GM21515 (cell line): ENCODE measurements at regions not wholly inside any gene's neighbourhood (a gene's known extent, or its start where the extent isn't known, plus 50 kb on each side); places are given as distances from the start of the nearest gene placed in this dataset.

Source experiments
- ATAC-seq: cut with Tn5 transposase; IDR thresholded peaks from one replicate; pipeline ENCODE4 v1.9.1; 2021; ENCODE audit not compliant: unreplicated experiment

DNA sequence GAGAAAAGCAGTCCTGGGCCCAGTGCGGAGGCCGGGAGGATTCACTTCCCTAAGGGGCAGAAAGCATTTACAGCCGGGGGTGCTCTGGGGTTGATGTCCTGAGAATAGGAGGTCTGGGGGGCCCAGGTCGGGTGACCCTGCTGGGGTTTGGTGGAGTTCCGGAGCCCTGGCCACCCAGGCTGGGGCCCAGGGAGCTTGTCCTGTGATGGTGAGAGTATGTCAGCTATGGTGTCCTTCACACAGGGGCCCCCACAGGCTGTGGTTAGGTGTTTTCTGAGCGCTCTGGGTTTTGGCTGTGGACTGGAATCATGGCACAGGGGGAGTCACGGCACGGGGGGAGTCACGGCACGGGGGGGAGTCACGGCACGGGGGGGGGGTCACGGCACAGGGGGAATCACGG is 54.5 kb upstream of the TMEM18 start:
- no peak for ATAC-seq

DNA sequence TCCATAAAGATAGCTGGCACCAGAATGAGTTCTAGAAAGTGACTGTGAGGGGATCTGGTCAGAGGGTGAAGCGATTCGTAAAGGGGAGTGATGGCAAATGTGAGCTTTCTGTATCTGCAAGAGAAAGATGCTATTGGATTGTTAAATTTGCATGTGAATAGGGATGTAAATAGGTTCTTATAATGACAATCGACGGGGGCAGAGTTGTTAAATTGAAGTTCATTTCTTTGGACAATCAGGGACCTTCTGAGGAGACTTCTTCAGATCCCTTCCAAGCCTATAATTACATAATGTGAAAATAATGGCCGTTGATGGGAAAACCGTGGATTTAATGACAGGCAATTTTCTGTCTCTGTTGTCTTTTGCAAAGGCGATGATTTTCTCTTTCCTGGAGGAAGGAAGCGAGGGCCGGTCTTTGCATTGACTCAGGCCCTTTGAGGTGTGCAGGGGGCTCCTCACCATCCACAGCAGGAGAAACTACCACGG is 52.2 kb upstream of the TMEM18 start:
- no peak for ATAC-seq

DNA sequence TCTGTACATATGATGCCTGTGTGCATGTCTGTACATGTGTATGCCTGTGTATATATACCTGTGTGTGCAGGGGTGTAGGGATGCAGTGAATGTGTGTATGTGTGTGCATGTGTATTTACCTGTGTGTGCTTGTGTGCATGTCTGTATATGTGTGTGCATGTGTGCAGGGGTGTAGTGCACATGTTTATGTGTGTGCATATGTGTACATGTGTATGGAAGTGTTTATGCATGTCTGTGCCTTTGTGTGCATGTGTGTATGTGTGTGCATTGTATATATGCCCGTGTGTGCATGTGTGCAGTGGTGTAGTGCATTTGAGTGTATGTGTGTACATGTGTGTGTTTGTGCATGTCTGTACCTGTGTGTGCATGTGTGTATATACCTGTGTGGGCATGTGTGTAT is 51.0 kb upstream of the TMEM18 start:
- no peak for ATAC-seq

DNA sequence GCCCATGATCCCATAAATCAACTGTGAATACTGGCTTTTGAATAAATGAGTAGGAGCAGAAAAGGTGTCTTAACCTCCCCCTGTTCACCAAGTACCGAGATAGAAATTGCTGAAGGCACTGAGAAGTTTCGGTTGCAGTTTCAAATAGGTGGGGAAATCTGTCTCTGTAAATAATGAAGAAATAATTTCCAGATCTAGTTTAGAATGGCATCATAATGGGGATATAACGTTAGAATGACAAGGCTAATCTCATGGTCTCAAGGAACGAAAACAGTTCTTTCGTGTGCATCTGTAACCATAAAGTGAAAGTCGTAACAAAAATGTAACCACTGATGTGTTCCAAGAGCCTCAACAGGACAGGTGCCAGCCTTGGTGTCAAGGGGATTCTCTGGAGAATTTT is 49.9 kb upstream of the TMEM18 start:
- peak; percentile 85 for ATAC-seq
